ENCODE measurements at regions not wholly inside any gene's neighbourhood (a gene's known extent, or its start where the extent isn't known, plus 50 kb on each side); places are given as distances from the start of the nearest gene placed in this dataset.

DNA sequence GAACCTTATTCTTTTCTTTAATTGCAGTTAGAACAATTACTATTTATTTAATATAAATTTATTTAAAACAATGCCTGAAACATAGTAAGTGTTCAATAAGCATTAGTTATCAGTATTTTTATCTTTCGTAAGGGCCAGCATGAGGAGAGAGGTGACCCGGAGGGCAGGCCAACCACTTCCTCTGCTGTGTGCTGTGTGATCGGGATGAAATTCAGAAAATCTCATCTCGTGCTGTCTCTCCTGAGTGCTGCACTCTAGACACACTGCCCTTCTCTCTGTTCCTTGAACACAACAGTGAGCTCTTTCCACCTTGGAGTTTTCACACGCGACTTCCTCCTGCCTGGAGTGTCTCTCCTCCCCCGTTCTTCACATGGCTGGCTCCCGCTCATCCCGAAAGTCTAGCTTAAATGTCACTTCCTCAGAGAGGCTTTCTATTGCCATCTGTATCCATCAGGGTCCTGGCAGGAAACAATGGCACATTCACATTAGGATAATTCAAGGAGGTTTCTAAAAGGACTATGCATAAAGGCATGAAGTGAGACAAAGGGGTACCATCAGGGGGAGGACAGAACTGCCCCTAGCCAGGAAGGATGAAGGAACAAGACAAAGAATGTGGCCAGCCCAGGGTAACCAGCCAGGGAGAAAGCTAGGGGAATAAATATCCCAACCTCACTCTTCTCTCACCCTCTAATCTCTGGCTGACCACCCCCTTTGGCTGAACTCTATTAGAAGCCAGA, 142.6 kb upstream of the GJB5 start:
- no peaks in the 10 kb centered on the region for H3K9me3 ChIP-seq (ENCODE audit: low read depth)
- H3K36me3 ChIP-seq: no peaks in the 10 kb centered on the region
- no peaks in the 10 kb centered on the region for H3K4me1 ChIP-seq (ENCODE audit: low read depth)
- peaks cover 2% of the 10 kb centered on the region for H3K27me3 ChIP-seq
- DNase-seq (ENCODE audit: low read depth in 1 of 2, low spot score in 1 of 2): no peak
- H3K4me3 ChIP-seq: no peak overlapping the region
- no peak overlapping the region for H3K27ac ChIP-seq
- TF ChIP-seq, protein P1, sequence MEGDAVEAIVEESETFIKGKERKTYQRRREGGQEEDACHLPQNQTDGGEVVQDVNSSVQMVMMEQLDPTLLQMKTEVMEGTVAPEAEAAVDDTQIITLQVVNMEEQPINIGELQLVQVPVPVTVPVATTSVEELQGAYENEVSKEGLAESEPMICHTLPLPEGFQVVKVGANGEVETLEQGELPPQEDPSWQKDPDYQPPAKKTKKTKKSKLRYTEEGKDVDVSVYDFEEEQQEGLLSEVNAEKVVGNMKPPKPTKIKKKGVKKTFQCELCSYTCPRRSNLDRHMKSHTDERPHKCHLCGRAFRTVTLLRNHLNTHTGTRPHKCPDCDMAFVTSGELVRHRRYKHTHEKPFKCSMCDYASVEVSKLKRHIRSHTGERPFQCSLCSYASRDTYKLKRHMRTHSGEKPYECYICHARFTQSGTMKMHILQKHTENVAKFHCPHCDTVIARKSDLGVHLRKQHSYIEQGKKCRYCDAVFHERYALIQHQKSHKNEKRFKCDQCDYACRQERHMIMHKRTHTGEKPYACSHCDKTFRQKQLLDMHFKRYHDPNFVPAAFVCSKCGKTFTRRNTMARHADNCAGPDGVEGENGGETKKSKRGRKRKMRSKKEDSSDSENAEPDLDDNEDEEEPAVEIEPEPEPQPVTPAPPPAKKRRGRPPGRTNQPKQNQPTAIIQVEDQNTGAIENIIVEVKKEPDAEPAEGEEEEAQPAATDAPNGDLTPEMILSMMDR (IDR thresholded peaks at IDR 0.05; ENCODE audit: low read depth, low read length): no peak

DNA sequence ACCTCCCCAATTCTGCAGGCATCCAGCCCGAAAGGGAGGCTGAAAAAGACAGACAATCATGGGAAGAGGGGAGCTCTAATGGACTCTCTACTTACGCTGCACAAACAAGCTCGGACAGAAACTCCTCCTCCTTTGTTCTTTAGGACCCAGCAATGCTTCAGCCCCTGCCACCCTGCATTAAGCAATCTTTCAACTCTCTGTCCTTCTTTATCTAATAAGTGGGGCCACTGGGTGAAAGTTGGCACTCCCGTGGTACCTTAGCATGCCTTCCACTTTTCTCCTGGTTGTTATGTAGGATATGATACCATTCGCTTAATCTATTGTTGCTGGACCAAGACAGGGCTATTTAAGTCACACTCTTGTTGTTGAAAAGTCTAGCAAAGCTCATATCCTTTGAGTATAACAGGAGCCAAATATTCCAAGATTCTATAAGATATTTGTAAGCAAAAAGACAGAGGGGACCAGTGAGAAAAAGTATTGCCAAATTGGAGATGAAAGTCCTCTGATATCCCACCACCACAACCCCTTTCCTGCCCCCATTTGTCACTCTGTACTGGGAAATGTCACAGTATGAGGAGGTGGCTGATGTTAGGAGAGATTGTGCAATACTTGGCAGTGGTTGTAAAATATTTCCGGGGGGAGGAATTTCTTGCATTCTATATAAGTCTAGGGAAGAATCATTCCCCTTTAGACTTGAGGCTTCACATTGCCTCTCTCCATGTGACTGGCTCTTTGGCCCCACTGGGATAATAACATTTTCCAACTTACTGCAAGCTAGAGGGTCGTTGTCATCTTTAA, 137.3 kb upstream of the GJB5 start:
- Histone ChIP-seq H3K27ac (no peak overlapping the region), H3K27me3 (no peaks in the 10 kb centered on the region), H3K36me3 (no peaks in the 10 kb centered on the region), H3K4me1 (ENCODE audit: low read depth) (no peaks in the 10 kb centered on the region), H3K9me3 (ENCODE audit: low read depth) (no peaks in the 10 kb centered on the region), H3K4me3 (no peak overlapping the region)
- DNase-seq (ENCODE audit: low read depth in 1 of 2, low spot score in 1 of 2): no peak
- TF ChIP-seq, protein P1 (IDR thresholded peaks at IDR 0.05; ENCODE audit: low read depth, low read length): no peak

DNA sequence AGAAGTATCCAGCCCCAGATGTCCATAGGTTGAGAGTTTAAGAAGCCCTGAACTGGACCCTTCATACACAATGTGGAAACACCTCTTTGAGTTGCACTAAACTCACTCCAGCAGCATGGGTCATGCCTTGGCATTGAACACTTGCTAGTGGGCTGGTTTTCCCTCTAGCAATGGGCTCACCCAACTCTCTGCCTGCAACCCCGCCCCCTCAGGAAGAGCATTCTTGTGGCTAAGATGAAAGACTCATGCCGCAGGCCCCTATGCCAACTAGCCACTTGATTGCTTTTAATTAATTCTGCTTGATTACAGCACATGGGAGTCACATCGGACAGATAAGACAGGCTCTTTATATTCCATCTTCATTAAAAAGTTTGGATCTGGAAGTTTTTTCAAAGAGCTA, 136.5 kb upstream of the GJB5 start:
- TF ChIP-seq, protein P1 (IDR thresholded peaks at IDR 0.05; ENCODE audit: low read depth, low read length): no peak
- H3K27me3 ChIP-seq: no peaks in the 10 kb centered on the region
- H3K9me3 ChIP-seq (ENCODE audit: low read depth): no peaks in the 10 kb centered on the region
- no peak for DNase-seq (ENCODE audit: low read depth in 1 of 2, low spot score in 1 of 2)
- H3K4me3 ChIP-seq: no peak overlapping the region
- no peaks in the 10 kb centered on the region for H3K36me3 ChIP-seq
- H3K27ac ChIP-seq: no peak overlapping the region
- H3K4me1 ChIP-seq (ENCODE audit: low read depth): no peaks in the 10 kb centered on the region

DNA sequence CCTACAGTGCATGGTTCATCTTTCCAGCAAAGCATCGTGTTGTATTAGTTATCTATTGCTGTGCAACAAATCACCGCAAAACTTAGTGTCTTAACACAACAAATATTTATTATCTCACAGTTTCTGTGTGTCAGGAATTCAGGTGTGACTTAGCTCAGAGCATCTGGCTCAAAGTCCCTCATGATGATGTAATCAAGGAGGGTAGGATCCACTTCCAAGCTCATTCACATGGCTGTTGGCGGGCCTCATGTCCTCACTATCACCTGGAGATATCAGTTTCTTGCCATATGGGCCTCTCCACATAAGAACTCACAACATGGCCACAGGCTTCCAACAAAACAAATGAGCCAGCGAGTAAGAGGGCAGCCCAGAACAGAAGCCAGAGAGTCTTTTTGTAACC, 135.6 kb upstream of the GJB5 start:
- Histone ChIP-seq H3K36me3 (no peaks in the 10 kb centered on the region), H3K27ac (no peak overlapping the region), H3K4me1 (ENCODE audit: low read depth) (no peaks in the 10 kb centered on the region), H3K27me3 (no peaks in the 10 kb centered on the region), H3K4me3 (no peak overlapping the region), H3K9me3 (ENCODE audit: low read depth) (no peaks in the 10 kb centered on the region)
- TF ChIP-seq, protein P1 (IDR thresholded peaks at IDR 0.05; ENCODE audit: low read depth, low read length): no peak
- no peak for DNase-seq (ENCODE audit: low read depth in 1 of 2, low spot score in 1 of 2)

DNA sequence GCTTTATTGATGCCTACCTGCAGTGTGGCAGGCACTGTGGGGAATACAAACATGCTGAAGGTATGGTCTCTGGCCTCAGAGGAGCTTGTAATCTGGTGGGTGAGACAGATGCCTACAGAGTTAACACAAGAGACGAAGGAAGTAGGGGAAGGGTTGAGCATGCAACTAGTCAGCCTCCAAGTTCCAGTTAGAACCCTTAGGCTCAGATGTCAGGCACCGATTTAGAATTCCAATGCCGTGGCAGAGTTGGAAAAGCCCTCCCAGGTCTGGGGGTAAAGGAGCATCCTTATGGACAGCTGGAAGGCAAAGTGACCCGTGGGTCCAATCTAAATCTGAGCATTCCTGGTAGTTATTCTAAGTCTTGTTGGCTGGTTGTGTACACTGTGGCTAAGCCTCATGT, 132.9 kb upstream of the GJB5 start:
- DNase-seq (ENCODE audit: low read depth in 1 of 2, low spot score in 1 of 2): no peak
- H3K36me3 ChIP-seq: no peaks in the 10 kb centered on the region
- TF ChIP-seq, protein P1 (IDR thresholded peaks at IDR 0.05; ENCODE audit: low read depth, low read length): no peak
- H3K4me3 ChIP-seq: no peak overlapping the region
- no peaks in the 10 kb centered on the region for H3K9me3 ChIP-seq (ENCODE audit: low read depth)
- no peaks in the 10 kb centered on the region for H3K27me3 ChIP-seq
- H3K27ac ChIP-seq: no peak overlapping the region
- no peaks in the 10 kb centered on the region for H3K4me1 ChIP-seq (ENCODE audit: low read depth)
